ENCODE measurements at regions not wholly inside any gene's neighbourhood (a gene's known extent, or its start where the extent isn't known, plus 50 kb on each side); places are given as distances from the start of the nearest gene placed in this dataset.

- TF ChIP-seq CTCF (IDR thresholded peaks at IDR 0.05 in 4 of 5, conservative IDR thresholded peaks at IDR 0.05 in 1 of 5) (no peak), POLR2A (IDR thresholded peaks at IDR 0.05) (no peak)
Observed at GRCh38 chr12:74964390-74964789, 245.2 kb downstream of the KCNC2 start.

All from gastrocnemius medialis (tissue), 4 donors.